ENCODE measurements at regions not wholly inside any gene's neighbourhood (a gene's known extent, or its start where the extent isn't known, plus 50 kb on each side); places are given as distances from the start of the nearest gene placed in this dataset.

DNA sequence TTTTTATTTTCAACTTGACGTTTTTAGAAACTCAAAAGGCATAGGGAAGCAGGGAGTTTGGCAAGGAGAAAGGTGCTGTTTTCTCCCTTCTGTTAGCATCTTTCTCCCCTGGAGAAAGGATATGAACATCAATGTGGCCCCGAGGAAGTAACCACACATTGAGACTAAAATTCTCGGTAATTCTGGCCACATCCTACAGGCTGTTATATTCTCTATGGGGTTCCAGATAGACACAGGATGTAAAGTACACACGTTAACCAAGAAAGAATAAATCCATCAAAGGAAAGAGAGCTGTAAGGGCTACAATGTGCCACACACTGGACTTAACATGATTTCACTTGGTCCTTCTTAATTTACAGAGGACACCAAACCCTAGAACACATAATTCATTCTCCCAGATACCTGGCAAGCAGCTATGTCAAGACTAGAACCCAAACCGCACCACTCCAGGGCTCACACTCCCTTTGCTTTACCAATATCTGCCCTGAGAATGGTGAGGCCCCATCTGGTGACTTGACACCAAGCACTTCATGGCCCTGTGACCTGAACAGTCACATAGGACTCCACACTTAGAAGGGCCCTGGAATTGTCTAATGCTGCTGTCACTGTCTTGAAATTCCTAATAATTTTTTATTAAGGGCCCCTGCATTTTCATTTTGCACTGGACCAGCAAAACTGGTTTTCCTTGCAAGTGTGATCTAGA, 73.9 kb downstream of the PRLHR start:
- TF ChIP-seq, protein P1, sequence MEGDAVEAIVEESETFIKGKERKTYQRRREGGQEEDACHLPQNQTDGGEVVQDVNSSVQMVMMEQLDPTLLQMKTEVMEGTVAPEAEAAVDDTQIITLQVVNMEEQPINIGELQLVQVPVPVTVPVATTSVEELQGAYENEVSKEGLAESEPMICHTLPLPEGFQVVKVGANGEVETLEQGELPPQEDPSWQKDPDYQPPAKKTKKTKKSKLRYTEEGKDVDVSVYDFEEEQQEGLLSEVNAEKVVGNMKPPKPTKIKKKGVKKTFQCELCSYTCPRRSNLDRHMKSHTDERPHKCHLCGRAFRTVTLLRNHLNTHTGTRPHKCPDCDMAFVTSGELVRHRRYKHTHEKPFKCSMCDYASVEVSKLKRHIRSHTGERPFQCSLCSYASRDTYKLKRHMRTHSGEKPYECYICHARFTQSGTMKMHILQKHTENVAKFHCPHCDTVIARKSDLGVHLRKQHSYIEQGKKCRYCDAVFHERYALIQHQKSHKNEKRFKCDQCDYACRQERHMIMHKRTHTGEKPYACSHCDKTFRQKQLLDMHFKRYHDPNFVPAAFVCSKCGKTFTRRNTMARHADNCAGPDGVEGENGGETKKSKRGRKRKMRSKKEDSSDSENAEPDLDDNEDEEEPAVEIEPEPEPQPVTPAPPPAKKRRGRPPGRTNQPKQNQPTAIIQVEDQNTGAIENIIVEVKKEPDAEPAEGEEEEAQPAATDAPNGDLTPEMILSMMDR (IDR thresholded peaks at IDR 0.05; ENCODE audit: insufficient read depth, low read length), result no peak
- no peak for DNase-seq (ENCODE audit: low read depth)
- H3K4me3 ChIP-seq (ENCODE audit: low read depth, low read length), result no peak overlapping the region

DNA sequence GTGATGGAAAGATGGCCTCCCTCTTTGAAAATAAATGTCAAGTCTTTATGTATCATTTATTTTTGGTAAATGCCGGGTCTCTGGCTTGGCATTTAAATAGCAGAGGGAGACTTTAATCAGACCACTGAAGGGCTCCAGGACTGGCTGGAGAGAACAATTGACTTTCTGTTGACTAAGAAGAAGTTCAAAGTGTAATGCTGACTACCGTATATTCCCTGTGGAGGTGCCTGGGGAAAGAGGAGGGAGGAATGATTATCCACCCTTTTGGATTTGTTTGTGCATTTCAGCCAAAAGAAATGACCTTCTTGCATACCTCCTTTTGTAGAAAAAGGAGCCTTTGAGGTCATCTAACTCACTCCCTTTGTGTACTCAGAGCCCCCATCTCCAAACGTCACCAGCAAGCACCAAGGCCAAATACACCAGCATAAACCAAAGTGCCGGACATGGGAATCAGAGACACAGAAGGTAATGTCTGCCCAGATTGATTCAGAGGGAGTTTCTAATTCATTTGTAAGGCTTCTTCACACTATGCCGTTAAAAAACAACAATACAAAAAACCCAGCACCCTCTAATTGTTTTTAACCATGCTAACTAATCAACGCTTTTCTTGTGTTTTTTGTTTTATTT, 75.2 kb downstream of the PRLHR start:
- H3K4me3 ChIP-seq (ENCODE audit: low read depth, low read length), result no peak overlapping the region
- DNase-seq (ENCODE audit: low read depth), result no peak
- TF ChIP-seq, protein P1 (IDR thresholded peaks at IDR 0.05; ENCODE audit: insufficient read depth, low read length), result no peak

DNA sequence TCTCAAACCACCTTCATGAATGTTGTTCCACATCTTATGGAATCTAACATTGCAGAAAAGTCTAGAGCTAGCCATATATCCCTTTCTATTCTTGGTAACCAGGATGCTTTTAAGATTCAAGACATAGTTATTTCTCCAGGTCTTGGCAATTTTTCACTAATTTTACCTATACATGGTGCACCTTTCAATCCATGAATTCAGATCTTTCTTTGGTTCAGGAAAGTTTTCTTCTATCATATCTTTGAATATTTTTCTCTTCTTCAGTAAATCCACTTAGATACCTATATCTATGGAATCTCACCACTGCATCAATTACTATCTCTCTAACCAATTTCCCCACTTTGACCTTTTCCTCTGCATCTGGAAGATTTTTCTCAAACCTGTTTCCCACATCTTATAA, 77.4 kb downstream of the PRLHR start:
- TF ChIP-seq, protein P1 (IDR thresholded peaks at IDR 0.05; ENCODE audit: insufficient read depth, low read length), result no peak
- no peak overlapping the region for H3K4me3 ChIP-seq (ENCODE audit: low read depth, low read length)
- DNase-seq (ENCODE audit: low read depth), result no peak

DNA sequence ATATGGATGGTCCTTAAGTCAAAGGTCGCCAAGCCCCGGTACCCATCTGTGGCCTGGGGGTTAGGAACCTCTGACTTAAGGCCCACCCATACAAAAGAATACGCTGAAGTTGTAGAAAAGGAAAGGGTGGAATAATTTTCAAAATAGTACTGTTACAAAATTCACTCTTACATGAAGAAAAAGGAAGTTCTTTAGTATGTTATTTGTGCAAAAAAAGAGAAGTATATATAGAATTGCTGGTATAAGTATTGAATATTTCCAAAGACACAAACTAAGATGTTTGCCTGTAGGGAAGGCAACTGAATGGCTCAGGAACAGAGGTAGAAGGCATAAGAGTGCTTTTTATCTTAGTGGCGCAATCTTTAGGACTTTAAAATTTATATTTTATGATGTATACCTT, 78.7 kb downstream of the PRLHR start:
- TF ChIP-seq, protein P1 (IDR thresholded peaks at IDR 0.05; ENCODE audit: insufficient read depth, low read length), result no peak
- H3K4me3 ChIP-seq (ENCODE audit: low read depth, low read length), result no peak overlapping the region
- DNase-seq (ENCODE audit: low read depth), result no peak

DNA sequence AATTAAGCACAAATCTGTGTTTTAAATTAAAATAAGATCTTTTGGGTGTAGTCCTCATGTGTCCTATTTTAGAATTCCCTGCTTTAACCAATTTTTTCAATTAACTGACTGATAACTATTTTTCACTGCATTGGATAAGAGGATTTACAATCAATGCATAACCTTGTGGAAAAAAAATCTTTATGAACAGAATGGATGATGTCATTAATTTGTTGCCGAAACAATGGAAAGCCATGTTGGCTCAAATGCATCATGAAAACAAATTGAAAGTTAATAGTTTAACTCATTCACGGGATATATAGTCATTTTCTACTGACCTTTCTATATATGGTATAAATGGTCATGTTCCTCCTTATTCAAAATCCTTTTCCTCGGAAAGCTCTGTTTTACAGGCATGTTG, 82.3 kb downstream of the PRLHR start:
- DNase-seq (ENCODE audit: low read depth), result no peak
- no peak overlapping the region for H3K4me3 ChIP-seq (ENCODE audit: low read depth, low read length)
- TF ChIP-seq, protein P1 (IDR thresholded peaks at IDR 0.05; ENCODE audit: insufficient read depth, low read length), result no peak

DNA sequence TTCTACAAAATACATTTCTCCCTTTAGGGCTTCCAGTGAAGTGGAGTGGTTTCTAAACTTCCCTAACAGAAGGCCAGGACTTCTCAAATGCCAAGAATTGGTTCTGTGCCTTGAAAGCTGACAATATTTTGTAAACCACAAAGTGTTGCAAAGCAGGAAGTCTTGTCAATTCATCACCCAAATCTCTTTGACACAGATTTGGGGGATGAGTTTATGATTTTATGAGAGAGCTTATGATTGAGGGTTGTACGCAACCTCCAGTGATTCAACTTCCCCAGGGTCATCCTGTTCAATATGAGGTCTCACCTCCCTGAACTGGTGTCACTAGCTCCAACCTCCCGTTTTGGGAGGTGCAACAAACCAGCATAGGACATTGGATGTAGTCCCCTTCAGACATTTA, 83.7 kb downstream of the PRLHR start:
- TF ChIP-seq, protein P1 (IDR thresholded peaks at IDR 0.05; ENCODE audit: insufficient read depth, low read length), result no peak
- no peak for DNase-seq (ENCODE audit: low read depth)
- no peak overlapping the region for H3K4me3 ChIP-seq (ENCODE audit: low read depth, low read length)

Data from fibroblast of the aortic adventitia (primary cell).